ENCODE measurements at regions not wholly inside any gene's neighbourhood (a gene's known extent, or its start where the extent isn't known, plus 50 kb on each side); places are given as distances from the start of the nearest gene placed in this dataset.

DNA sequence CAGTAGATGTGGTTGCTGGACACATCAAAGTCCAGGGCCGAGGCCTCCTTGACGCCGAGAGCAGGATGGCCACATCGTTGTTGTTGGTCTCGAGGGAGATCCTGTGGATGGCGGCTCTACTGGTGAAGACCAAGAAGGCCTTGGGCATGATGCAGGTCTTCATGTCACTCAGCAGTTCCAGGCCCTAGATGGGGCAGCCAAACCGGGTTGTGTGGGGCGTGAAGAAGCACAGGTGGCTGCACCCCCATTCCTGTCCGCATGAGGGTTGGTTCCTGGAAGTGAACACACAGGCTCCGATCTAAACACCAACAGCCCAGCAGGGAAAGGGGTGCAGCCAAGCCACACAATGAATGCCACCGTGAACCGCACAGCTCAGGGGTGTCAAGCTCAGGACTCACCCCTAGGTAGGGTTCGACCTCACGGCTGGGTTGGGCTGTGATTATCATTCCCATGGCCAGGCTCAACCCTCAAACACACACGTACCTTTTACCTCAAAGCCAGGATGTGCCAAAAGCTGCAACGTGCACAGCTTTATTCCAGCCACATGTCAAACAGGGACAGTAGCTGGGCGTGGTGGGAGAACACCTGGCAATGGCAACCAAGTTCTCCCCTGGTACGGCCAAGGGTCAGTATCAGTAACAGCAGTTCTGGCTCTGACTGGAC, 132.3 kb downstream of the CRYBB2 start:
- no peak for DNase-seq

DNA sequence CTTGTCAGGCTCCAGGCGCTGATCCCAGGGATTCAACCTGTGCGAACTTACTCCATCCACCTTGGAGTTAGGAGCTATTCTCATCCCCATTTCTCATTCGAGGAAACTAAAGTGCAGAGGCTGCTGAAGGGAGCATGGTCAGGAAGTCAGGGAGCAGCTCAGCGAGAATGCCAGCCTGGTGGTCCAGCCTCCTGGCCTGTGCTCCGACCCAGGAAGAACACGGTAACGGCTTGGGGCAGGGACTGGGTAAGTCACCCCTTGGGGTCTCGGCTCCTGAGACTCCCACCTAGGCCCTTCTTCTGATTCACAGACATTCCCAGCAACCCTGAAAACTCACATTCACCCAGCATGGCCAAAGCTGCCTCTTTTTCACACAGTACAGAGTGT, 132.8 kb downstream of the CRYBB2 start:
- DNase-seq: no peak

DNA sequence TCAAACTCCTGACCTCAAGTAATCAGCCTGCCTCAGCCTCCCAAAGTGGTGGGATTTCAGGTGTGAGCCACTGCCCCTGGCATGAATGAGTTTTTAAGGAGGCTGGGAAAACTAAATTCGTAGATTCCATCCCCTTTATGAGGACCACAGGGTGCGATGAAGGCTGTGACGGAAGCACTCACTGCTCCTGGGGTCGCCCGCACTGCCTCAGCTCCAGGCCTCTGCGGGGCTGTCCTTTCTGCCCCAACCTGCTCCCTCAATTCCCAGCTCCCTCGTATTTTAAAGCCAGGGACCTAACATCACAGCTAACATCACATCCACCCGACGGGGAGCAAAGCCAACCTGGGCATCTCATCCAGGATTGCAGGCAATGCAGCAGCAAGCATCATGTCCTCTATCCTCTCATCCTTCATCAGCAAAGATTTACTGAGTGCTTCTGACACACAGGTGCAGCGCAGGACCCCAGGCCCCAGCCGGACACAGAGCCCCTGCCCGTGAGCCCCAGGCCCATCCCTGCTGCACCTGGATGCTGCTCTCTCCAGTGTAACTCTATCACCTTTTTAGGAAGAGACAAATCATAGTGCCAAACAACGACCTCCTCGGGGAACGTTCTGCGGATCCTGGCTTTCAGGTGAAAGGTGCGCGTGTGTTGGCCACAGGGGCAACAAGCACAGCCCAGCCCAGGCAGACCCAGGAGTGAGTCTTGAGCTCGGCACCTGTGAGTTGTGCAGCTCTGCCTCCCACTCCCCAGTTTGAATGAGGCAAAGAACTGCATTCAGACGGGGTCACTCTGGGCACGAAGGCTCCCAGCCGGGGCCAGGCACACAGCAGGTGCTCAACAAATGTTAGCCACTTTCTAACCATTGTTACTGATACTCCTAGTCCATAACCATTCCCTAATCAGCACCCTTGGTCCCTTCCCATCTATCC, 134.3 kb downstream of the CRYBB2 start:
- DNase-seq: no peak

DNA sequence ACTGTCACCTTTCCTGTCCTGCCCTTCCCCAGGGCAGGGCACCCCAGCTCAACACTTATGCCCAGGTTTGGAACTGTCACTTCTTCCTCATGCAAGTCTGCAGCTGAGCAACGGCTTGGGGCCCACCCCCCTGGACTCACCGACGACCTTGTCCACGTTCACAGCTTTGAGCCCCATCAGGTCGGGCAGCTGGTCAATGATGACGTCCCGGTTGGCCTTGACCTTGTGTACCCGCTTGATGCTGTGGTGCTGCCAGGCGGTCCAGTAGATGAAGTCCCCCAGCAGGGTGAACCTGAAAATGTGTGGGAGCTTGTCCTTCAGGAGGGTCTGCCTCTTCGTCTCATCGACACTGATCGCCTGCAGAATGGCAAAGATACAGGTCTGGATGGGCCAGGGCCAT, 135.0 kb downstream of the CRYBB2 start:
- no peak for DNase-seq

DNA sequence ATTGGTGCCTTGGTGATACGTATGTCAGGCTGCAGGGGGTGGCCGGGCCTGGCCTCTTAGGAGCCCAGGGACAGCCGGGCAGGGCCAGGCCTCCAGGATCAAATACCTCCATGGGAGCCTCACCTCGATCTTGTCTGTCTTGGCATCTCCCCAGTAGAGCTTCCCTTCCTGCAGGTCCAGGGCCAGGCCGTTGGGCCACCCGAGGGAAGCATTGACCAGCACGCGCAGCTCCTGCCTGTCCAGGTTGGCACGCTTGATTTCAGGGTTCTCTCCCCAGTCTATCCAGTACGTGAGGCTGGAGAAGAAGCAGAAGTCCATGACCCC, 137.7 kb downstream of the CRYBB2 start:
- DNase-seq: no peak

GRCh38 chr22:25357606-25358420, 138.4 kb downstream of the CRYBB2 start:
- no peak for DNase-seq

DNA sequence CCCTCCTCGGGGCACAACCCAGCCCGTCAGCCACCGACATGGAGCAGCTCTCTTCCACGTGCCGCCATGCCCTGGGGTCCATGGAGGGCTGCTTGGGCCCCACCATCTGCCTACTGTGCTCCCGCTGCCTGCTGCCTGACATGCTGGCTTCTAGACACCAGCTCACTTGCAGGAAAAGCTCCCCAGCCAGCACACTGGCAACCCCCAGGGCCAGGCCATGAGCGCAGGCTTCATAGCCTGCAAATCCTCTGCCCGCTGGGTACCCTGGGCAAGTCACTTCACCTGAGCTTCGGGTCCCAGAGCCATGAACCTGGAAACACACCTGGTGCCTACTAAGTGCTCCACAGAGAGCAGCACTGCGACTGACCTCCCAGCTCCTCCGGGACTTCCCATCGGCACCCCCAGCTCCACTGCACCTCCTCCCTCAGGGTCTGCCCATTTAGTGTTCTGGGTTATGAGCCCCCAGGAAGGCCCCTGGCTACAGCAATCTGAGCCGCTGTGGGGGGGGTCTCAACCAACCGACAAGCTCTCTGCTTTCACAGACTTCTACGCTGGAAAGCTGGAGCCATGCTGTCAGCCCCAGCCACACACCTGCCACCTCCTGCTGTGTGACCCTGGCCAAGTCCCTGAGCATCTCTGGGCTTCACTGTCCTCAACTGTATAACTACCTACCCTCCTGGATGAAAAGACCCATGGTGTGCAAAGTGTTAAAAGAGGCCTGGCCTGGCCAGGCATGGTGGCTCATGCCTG, 139.2 kb downstream of the CRYBB2 start:
- DNase-seq: no peak

DNA sequence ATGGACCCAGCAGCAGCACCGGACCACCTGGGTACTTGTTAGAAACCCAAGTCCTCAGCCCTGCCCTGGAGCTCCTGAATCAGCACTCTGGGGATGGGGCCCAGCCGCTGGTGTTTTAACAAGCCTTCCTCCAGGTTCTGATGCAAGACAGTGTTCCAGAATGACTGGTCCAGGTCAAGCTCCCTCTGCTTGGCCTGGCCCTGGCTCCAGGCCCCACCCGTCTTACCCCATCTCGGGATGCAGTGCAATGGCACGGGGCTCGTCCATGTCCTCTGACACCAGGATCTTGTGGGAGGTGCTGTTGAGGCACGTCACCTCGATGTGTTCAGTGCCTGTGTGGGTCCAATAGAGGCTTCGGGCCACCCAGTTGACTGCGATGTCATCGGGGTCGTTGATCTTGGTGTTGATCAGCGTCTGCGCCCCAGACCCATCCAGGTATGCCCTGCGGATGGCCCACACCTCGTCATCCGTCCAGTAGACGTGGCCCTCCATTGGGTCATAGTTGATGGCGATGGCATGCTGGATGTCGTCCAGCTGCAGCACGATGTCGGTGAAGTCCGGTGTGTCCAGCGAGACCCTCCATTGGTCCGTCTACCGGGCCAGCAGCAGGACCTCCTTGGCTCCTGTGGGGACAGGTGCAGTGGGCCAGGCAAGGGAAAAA, 140.3 kb downstream of the CRYBB2 start:
- no peak for DNase-seq

DNA sequence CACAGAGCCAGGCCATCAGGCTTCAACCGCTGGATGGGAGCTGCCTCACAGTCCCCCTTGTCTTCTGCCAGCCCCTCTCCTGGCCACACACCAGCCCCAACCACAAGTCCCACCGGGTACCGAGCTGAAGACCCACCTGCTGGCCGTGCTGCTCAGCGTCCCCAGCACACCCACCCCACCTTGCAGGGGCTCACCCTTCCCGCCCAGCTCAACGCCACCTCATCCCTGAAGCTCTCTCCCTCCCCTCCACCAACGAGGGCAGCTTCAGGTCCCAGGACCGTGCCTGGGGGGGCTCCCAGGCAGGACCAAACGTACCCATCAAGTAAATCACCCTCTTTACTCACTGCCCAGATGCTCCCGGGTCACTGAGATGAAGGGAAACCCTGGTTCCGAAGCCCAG, 141.0 kb downstream of the CRYBB2 start:
- no peak for DNase-seq

DNA sequence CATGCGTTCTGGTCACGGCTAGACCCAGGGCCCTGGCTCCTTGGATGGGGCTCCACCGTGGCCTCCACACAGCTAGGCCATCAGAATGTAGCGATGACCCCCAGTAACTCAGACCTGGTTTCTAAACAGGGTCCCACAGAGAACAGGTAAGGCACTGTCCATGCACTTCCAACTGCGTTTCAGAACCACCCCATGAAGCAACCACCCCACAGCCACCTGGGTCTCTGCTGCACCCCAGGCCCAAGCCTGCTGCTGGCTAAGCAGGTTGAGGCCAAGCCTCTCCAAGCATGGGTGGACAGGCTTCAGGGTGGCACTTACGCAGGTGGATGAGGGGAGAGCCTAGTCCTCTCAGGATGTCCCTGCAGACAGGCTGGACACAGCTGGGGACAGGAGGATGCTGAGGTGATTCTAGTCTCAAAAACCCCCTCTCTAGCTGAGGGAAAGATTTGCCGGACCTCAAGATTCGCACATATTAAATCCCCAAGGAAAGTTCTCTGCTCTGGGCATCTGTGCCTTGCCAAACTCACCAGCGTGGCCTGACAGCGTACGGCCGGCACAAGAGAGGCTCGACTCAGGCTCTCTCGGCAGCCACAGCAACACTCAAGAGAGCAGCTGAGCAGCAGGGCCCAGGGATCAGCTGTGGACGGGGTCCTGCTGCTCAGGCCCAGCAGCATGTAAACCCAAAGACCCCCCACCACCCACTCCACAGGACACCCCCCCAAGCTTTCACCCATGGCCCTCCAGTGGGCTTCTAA, 141.6 kb downstream of the CRYBB2 start:
- no peak for DNase-seq

- DNase-seq: no peak
Observed at GRCh38 chr22:25361899-25362214, 142.4 kb downstream of the CRYBB2 start.

- DNase-seq: no peak
Observed at GRCh38 chr22:25362215-25362882, 142.9 kb downstream of the CRYBB2 start.

- DNase-seq: no peak
Observed at GRCh38 chr22:25362883-25363240, 143.4 kb downstream of the CRYBB2 start.

- DNase-seq: no peak
Observed at GRCh38 chr22:25363474-25363873, 144.0 kb downstream of the CRYBB2 start.

DNA sequence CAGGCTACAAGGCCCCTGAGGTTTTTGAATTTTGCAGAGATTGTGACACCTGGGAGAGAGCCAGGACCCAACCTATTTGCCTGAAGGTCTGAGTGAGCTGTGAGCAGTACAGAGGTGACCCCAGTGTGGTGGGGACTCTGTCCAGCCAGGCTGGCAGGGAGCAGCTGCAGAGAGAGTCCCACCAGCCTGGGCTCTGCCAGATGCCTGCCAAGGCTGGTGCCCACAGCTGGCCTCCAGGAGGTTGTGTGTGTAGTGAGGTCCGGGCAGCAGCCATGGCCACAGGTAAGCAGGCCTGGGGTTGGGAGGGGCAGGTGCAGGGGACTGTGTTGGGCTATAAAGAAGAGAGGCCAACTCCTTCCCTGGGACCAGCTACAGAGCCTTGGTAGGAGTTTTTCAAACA, 144.8 kb downstream of the CRYBB2 start:
- no peak for DNase-seq

- DNase-seq: no peak
Observed at GRCh38 chr22:25364736-25365241, 145.3 kb downstream of the CRYBB2 start.

DNA sequence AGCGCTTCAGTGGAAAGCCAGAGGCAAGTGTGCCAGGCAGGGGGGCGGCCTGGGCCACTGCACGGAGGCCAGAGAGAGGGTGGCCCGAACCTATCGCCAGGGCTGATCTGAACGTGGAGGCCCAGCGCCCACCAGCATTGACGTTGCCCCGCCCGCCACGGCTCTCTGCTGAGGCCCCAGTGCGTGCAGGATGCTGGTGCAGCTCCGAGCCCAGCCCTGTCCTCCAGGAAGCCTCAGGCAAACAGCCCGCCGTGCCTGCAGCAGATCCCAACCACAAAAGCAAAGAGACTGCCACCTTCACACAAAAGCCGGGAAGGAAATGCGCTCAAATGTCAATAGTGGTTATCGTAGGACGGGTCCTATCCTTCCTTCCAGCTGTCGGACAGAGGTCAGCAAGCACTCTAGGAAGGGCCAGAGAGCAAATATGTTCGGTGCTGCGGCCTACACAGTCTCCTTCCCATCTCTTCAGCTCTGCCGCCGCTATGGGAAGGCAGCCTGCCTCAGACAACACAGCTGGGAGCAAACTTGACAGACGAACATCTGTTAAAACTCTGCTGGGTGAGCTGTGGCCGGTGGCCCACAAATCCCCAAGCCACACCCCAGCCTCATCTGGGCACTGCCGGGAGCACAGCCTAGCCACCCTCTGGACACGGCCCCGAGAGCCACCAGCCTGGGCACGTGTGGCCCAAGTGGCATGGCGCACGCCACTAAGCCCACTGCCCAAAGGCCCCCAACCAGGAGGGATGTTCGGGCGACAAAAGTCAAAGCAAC, 146.2 kb downstream of the CRYBB2 start:
- DNase-seq: no peak

GRCh38 chr22:25366408-25366807, 147.0 kb downstream of the CRYBB2 start:
- DNase-seq: no peak

DNA sequence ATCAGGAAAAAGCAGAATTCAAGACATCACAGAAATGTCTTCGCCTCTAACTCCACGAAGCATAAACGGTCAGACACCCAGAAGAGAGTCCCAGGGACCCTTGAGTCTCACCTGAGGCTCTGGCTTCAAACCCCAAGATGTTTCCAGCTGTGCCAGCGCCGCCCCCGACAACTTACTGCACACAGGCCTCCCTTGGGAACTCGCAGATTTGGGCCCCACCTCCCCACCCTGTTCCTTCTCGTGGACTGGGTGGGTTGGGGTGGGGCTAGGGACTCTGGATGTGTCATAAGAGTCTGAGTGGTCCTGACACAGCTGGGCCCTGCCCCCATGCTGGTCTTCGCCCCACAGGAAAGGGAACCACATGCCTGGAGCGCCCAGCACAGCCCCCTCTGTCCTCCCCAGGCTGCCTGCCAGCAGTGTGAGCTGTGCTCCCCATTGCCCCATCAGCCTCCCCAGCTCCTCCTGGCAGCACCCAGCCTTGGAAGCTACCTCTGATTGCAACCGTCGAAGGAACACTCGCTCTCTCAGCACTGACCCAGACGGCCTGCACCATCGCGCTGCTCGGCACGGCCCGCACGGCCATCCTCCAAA, 147.5 kb downstream of the CRYBB2 start:
- DNase-seq: no peak

DNA sequence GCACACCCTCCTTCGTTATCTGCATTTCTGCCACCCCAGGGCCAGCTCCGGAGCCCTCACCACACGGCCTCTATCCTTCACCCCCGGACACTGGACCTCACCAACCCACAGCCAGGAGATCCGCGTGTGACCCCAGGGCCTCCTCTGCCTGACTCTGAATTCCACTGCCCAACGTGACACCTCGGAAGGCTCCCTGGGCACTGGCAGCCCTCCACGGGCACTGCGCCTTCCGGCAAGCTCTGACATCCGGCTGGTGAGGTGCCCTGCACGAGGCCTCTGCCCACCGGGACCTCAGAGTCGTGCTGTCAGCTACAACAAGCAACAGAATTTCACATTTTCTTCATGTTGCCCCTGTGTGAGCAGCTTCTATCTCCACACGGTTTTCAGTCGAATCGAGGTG, 148.3 kb downstream of the CRYBB2 start:
- DNase-seq: no peak
